GM21723 (cell line): ENCODE measurements at regions not wholly inside any gene's neighbourhood (a gene's known extent, or its start where the extent isn't known, plus 50 kb on each side); places are given as distances from the start of the nearest gene placed in this dataset.

Experiments
- ATAC-seq: cut with Tn5 transposase; IDR thresholded peaks from one replicate; pipeline ENCODE4 v1.9.1; 2021; ENCODE audit warnings: mild to moderate bottlenecking, moderate library complexity; ENCODE audit not compliant: unreplicated experiment

DNA sequence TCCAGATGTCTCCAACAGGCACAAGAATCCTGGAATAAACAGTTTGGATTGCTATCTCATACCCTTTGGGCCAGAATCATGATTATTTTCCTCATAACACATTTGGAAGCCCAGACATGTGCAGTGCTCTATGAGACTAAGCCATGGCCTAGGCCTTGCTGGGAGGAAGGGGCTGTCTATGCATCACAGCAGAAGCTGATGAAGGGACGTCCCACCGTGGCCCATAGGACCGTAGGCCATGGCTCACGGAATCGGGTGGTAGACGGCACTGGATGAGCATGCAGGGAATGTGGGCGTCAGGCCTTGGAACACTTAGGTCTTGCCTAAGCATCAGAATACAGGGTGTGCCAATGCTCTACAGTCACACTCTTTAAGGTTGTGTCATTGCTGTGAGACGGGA lies 283.8 kb upstream of the TSHZ3 start:
- ATAC-seq: no peak

- ATAC-seq: no peak
Observed at GRCh38 chr19:31639306-31639705, 290.1 kb upstream of the TSHZ3 start.

- ATAC-seq: no peak
Observed at GRCh38 chr19:31641591-31641990, 292.4 kb upstream of the TSHZ3 start.

DNA sequence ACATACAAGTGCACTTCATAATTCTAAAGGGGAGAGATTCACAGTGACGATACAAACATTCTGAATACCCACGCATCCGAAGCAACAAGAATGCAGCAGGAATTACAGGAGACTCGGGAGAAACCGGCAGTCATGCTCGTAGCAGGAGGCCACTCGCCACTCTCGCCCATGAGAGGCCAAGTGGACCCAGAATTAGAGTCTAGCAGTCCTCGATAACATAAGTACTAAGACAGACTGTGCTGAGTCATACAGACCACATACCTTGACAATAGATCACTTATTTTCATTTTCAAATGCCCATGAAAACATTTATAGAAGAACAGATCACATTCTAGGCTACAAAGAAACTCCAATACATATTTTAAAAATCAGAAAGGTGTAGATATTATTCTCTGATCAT lies 299.1 kb upstream of the TSHZ3 start:
- ATAC-seq: no peak

DNA sequence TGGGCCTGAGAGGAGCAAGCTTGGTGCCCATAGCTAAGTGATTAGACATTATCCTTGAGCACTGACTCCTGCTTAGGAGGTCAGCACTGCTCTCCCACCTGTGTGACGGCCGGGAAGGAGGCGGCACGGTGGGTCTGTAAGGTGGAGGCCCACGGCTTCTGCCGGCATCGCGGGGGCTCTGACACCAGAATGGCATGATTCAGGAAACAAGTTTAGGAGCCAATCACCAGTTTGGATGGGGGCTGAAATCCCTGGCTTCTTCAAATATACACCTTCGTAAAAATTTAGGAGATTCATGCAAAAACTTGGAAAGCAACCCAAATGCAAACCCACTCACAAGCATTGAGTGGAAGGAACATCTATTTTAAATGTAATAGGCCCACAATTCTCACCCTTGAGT lies 307.3 kb upstream of the TSHZ3 start:
- ATAC-seq: no peak

GRCh38 chr19:31658993-31659896 lies 310.0 kb upstream of the TSHZ3 start:
- ATAC-seq: no peak

- ATAC-seq: no peak
Observed at GRCh38 chr19:31659897-31660210, 310.6 kb upstream of the TSHZ3 start.

DNA sequence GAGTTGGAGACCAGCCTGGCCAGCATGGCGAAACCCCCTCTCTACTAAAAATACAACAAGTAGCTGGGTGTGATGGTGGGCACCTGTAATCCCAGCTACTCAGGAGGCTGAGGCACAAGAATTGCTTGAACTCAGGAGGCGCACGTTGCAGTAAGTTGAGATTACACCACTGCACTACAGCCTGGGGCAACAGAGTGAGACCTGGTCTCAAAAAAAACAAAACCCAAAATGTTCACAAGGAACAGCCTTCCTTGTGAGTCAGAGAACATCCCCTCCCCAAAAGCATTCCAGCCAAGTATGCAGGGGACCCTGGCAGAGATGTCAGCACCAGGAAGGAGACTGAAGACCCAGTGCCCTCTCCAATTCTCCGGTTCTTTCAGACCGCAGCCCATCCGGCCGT lies 314.9 kb upstream of the TSHZ3 start:
- ATAC-seq: no peak

DNA sequence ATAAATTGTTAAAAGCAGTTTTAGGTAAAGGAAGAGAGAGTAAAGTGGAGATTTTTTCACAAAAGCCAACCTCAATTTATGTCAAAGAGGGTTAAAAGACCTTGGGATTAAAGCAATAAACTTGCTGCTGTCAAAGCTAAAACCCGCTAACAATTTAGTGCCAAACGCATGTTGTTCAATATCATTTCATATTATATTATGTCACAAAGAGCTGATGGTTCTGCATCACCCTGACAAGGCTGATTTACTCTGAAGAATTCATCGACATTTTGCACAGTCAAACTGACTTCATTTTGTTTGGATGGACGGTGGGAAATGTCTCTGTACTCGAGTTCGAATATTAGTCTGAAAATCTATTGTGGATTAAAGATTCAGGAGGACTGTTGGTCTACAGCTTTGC lies 315.8 kb upstream of the TSHZ3 start:
- ATAC-seq: no peak

GRCh38 chr19:31666126-31666525 lies 316.9 kb upstream of the TSHZ3 start:
- no peak for ATAC-seq

- no peak for ATAC-seq
Observed at GRCh38 chr19:31667106-31667505, 317.9 kb upstream of the TSHZ3 start.

- ATAC-seq: no peak
Observed at GRCh38 chr19:31668921-31669320, 319.7 kb upstream of the TSHZ3 start.

- ATAC-seq: no peak
Observed at GRCh38 chr19:31670931-31671330, 321.7 kb upstream of the TSHZ3 start.

- ATAC-seq: no peak
Observed at GRCh38 chr19:31671411-31672035, 322.3 kb upstream of the TSHZ3 start.

DNA sequence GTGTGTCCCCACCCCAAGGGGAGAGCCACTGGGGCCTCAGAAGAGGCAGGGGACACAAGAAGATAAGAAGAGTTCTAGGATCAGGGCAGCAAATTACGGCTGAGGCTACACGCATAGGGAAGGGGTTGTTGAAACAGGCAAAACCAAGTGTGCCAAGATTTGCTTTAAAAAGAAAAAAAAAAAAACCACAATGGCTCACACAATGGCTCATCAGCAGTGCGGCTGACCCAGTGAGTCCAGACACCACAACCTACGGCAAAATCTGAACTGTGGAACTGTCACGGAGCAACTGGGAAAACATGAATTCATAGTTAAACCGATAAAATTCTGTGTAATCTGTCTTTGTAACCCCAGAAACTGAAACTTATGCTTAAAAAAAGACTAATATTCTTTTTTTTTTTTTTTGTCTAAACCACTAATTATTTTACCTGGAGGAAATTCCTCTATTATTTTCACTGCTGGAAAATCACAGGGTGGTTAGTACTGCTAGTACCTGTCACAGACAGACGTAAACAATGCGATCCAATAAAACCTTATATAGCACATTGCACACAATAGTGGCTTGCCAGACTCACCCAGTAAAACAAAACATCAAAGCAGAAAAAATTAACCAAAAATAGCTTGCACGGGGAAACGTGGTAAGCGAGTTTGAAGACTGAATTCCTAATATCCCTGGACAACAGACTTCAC lies 325.4 kb upstream of the TSHZ3 start:
- no peak for ATAC-seq

GRCh38 chr19:31675193-31675913 lies 326.1 kb upstream of the TSHZ3 start:
- ATAC-seq: no peak

GRCh38 chr19:31676271-31677004 lies 327.2 kb upstream of the TSHZ3 start:
- ATAC-seq: no peak

- ATAC-seq: no peak
Observed at GRCh38 chr19:31678421-31678820, 329.2 kb upstream of the TSHZ3 start.

GRCh38 chr19:31681121-31681520 lies 331.9 kb upstream of the TSHZ3 start:
- no peak for ATAC-seq

GRCh38 chr19:31693131-31693932 lies 344.1 kb upstream of the TSHZ3 start:
- ATAC-seq: no peak
